NK-92 (cell line): ENCODE measurements at regions not wholly inside any gene's neighbourhood (a gene's known extent, or its start where the extent isn't known, plus 50 kb on each side); places are given as distances from the start of the nearest gene placed in this dataset.
"Not testable (repeated sequence)": the region's sequence is repeated elsewhere in the genome, so short reads cannot be mapped to it uniquely, and the experiment has no call there.

Source experiments
- DNase-seq: peaks from one replicate; lab custom pipeline; 2025; ENCODE audit not compliant: unreplicated experiment; lab: John Stamatoyannopoulos, UW

DNA sequence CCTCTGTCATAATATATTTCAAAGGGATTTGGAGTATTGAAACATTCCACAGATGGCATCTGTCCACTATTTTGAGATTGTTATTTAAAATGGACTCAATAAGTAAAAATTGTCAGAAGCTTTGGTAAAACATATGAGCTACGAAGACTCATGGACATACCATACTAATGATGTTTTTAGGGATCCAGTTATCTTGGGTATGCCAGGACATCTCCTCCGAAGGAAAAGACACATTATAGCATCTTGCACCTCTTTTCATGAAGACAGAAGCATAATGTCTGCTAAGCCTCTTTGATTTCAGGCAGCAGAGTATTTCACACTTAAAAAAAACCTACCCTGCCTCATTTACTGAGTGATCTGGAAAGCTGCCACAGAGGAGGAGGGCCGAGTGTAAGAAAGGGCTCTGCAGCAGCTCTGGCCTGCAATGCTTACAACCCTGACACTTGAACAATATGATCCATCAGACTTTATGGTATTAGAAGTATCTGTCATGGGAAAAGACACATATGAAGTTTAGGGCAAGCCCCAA lies 284.8 kb downstream of the TUSC7 start:
- DNase-seq, result no peak

- no peak for DNase-seq
These were observed 293.9 kb downstream of the TUSC7 start for GRCh38 chr3:117003501-117003900.

DNA sequence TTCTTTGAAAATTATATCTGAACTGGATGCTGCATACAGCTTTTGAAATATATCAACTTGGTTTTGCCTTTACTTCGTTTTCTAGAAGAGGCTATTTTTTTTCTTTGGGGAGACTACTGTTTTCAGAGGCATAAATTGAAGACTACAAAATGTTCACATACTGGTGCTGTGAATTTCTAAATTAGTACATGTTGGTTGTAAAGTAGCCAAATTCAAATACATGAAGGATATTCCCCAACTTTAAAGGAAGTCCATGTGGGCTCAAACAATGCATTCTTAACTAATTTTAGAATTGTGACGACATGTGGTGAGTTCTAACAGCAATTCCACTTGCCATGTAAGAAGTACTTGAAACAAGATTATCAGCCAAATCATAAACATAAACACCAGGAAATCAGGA lies 295.7 kb downstream of the TUSC7 start:
- no peak for DNase-seq

DNA sequence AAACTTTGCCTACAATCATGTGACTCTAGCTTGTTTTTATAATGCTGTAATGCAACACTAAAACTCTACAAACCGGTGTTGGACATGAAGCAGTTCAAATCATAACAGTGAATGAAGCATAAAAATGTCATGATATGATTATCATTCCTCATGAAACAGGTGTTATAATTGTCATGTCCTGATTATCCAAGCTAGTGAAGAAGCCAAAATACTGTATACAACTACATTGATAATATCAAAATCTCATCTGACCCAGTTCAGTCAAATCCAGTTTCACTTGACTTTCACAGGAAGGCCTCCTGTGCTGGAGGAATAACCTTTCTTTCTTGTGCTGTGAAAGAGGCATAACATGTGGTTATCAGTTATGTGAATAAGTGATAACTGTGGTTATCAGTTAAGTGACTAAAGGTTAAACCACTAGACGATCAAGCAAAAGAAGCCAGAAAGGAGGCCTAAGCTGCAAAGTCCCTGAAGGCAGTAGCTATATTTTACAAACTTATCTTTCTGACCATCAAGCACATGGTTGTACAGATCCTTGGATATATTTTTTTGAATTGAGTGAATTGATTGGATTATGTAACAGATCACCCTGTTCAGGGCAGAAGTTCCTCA lies 296.4 kb downstream of the TUSC7 start:
- no peak for DNase-seq

DNA sequence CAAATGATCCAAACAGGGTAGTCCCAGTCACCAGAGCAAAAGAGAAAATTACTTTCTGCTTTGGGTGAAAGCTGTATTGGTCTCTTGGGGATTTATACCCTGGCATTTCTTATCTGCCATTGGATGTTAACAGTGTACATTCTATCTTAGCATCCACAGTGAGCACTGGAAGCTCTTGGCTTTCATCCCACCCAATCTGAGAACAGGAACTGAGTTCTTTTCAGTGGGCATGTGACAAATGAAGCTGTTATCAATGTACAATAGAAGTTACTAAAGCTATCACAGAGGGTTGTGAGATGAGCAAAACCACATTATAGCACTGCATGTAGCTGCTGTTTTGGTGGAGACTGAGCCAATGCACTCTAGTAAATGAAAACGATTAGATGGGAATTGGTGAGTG lies 300.7 kb downstream of the TUSC7 start:
- DNase-seq, result no peak

DNA sequence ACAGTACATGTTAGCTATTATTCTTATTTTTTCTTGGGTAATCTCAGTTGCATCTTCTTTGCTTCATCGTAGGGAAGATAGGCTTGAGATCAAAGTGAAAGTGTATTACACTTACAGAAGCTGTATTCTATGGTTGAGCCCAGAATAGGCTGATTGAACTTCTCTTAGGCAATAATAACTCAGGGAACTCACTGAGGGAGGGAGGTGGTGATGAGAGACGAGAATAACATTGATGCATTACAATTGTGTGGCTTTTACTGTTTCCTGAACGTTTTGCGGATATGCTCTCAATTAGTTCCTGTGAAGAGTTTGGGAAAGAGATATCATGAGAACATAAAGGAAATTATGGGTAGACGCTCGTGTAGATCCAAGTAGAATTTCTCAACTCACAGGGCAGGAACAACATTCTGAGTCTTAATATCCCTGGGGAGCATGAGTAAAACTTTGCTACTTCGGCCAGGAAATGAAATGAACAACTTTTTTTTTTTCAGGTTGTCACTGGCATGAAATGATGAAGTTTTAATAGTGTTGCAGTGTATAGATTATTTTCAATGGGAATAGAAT lies 302.2 kb downstream of the TUSC7 start:
- DNase-seq, result no peak

DNA sequence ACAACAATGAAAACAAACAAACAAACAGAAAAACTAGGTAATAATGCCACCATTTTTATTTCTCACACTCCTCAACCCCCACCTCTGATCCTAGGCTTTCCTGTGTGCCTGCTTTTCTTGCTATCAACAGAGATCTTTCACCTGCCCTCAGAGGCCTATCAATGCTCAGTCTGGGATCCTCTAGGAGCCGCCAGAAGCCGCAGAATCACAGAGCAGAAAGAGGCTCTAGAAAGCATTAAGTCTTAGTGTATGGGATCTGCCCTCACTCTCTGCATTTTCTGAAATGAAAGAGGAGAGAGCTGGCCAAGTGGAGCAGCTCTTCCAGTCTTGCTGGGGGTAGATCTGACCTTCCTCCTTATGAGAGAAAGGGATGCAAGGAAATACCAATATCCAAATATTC lies 306.8 kb downstream of the TUSC7 start:
- DNase-seq, result no peak

DNA sequence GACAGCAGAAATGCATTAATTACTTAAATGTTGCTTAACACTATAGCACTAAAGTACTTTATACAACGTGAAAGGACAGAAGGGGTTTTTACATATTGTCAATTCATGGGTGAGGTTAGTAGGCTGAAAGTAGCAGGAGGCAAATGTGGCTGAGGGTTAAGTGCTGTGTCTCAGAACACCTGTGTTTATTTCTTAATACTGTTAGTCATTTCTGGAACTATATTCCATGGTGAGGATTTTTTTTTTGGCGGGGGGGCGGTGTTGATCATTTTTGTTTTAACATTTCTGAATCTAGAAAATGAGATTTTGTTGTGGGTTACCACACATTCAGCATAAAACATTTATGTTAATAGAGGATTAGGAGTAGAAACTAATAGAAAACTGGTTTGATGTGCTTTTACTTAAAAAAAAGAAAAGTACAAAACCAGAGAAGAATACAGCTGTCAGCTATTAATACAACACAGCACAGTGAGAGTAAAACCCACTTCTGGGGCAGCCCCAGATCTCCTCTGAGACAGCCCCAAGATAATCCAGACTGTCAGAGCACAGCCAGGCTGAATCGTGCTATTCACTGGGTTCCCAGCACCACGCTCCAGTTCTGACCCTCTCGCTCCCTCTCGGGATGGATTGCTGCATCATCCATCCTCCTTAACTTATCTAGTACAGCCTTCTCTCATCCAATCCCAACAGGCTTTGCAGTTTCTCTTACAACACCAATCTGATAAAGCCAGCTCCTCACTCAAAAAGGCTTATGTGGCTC lies 307.7 kb downstream of the TUSC7 start:
- no peak for DNase-seq

DNA sequence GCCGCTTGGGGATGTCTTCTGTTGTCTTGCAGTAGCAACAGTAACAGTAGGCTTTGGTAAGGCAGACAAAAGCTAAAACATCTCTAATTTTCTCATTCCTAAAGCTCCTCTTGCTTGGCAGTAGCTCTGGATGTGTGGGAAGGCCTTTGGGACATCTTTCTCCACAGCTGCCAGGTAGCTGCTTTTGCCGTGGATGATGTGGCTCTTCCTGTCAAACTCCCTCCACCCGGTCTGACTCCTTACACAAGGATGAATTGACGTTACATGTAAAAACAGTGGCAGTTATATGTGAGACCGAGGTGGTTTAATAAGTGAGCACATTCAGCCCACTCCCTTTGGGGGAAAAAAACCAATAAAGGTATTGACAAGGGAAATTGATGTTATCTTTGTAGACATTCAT lies 309.1 kb downstream of the TUSC7 start:
- DNase-seq, result no peak

GRCh38 chr3:117019082-117019713 lies 309.6 kb downstream of the TUSC7 start:
- no peak for DNase-seq

DNA sequence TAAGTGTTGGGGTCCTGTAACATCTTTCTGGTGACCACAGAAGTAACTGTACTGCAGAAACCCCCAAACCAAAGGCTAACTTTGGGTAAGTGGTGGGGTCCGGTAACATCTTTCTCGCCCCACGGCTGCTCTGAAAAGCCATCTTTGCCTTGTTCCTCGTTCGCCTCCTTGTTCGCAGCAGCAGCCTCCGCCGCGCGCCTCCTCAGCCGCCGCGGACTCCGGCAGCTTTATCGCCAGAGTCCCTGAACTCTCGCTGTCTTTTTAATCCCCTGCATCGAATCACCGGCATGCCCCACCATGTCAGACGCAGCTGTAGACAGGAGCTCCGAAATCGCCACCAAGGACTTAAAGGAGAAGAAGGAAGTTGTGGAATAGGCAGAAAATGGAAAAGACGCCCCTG lies 316.8 kb downstream of the TUSC7 start:
- no peak for DNase-seq

- no peak for DNase-seq
These were observed 326.2 kb downstream of the TUSC7 start for GRCh38 chr3:117035745-117036144.

- no peak for DNase-seq
These were observed 326.8 kb downstream of the TUSC7 start for GRCh38 chr3:117036259-117036799.

DNA sequence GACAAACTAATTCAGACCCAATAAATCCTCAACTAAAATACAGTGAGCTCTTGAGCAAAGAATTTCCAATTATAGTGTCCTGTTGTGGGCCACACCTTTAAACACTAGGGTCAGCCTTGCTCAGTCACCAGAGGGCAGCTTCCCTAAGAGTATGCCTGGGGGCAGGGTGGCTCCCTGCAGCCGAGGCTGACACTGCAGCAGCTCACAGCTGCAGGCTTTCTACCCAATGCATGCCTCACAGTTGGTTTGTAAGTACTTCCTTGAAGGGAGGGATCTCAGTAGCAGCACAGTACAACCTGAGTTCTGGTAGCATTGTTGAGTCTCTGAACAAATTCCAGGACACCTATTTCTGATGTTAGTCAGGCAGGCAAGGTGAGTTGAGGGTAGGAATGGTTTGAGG lies 335.6 kb downstream of the TUSC7 start:
- DNase-seq, result no peak

- no peak for DNase-seq
These were observed 338.5 kb downstream of the TUSC7 start for GRCh38 chr3:117047951-117048705.

DNA sequence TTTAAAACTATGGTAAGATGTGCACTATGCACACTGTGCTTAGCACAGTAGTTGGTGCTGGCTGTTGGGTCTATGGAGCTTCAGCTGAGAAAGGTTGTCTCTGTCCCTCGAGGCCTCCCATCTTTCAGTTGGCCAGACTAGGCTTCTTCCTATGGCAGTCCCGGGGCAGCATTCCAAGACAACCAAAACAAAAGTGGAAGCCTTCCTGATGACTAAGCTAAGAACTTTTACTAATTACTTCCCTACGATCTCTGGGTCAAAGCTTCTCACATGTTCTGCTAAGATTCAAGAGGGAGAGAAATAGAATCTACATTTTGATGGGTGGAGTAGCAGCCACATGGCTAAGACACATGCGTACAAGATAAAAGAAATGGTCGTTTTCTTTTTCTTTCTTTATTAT lies 342.8 kb downstream of the TUSC7 start:
- no peak for DNase-seq

DNA sequence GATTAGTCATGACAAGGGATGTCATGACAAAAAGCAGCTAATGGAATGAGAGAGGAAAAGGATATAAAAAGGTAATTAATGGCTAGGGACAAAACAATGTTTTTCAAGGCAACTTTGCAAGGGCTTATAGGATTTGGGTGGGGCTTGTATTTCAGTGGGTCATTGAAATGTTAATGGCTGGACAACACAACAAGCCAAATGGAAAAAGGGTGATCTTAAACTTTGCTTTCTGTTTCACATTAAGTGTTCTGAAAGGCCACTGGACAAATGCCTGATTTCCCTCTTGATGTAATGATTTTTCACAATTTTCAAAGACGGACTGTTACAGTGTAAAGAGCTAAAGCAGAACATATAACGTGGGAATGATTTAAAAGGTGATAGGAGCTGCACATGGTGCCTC lies 345.0 kb downstream of the TUSC7 start:
- DNase-seq, result no peak

- not testable (repeated sequence) for DNase-seq
These were observed 347.4 kb downstream of the TUSC7 start for GRCh38 chr3:117056946-117057345.

DNA sequence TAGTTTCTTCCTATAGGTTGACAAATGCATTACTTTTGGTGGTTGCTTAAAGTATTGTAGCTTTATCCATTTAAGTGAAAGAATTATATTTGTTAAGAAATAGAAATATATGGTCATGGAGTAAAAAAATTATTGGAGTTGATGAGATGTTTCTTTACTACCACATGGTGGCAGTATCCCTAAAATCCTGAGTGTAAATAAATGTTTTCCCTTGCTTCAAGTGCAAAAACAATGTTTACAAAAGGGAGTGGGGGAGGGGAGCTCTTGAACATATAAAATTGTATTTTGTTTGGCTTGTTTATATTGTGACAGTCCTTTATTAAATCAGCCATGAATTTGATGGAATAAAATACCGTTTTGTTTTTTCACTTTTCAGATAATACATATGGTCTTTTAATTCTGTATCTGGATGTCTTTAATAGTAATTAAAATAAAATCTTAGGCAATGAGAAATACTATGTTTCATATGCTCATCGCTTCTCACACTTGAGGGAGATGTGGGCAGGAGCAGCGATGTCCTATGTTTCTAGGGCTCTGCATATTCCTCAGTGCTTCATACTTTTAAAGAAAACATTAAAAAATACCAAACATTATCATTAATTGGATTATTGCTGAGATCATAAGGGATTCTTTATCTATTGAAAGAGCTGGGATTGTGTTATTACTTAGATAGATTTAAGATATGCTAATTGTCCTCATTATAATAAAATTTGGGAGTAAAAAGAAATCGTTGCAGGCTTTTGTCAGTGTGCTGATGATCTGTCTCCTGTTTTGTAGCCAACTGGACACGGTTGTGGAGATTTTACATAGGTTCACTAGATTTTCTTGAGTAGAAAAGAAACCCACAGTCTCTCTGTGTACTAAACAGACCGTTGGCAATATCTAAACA lies 349.7 kb downstream of the TUSC7 start:
- DNase-seq, result no peak

DNA sequence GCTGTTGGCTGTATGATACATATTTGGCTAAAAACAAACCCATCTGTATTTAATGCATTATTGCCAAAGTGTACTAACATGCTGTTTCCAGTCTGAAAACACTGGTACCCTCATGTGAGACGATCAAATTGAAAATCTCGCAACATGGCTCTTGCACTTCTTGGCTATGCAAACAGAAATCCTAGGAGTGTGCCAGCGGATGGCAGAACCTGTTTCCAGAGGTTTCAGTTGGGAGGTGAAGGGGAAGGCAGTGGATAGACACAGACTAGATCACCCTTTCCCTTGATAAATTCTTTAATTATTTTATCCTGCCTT lies 350.3 kb downstream of the TUSC7 start:
- no peak for DNase-seq
